HAP-1 (cell line): ENCODE measurements at regions not wholly inside any gene's neighbourhood (a gene's known extent, or its start where the extent isn't known, plus 50 kb on each side); places are given as distances from the start of the nearest gene placed in this dataset.
"Not testable (repeated sequence)": the region's sequence is repeated elsewhere in the genome, so short reads cannot be mapped to it uniquely, and the experiment has no call there.

Source experiments
- DNase-seq, 2 experiments: peaks; one replicate each; pipeline ENCODE4 v3.0.0-alpha.2; 2016 to 2020; ENCODE audit warnings: low spot score in 2 of 2
- H3K27me3 ChIP-seq: fragments of 250-450 bp; sonication (Bioruptor Pico); 2 replicates; pipeline ENCODE4 v1.5.1; 2020; ENCODE audit warnings: low read depth, mild to moderate bottlenecking, moderate library complexity
- H3K36me3 ChIP-seq: fragments of 250-450 bp; sonication (Bioruptor Pico); replicated peaks from 2 replicates; pipeline ENCODE4 v1.5.1; 2020; ENCODE audit warnings: mild to moderate bottlenecking
- H3K4me1 ChIP-seq: fragments of 250-450 bp; sonication (Bioruptor Pico); 2 replicates; pipeline ENCODE4 v1.5.1; 2020; ENCODE audit warnings: mild to moderate bottlenecking
- H3K4me3 ChIP-seq: fragments of 250-450 bp; sonication (Bioruptor Pico); 2 replicates; pipeline ENCODE4 v1.5.1; 2020; ENCODE audit warnings: mild to moderate bottlenecking, moderate library complexity
- H3K9me3 ChIP-seq: fragments of 250-450 bp; sonication (Bioruptor Pico); 2 replicates; pipeline ENCODE4 v1.5.1; 2020; ENCODE audit warnings: mild to moderate bottlenecking, moderate library complexity
- in situ Hi-C: fragments of 300-500 bp; cut with MboI; formaldehyde crosslinking; loops from 3 replicates; pipeline ENCODE4 v1.14.3; 2020; ENCODE audit warnings: low sequenced_read_pairs, inconsistent platforms, mixed read lengths

GRCh38 chr2:47698436-47698972 is 84.4 kb upstream of the MSH6 start:
- H3K4me3 ChIP-seq, H3K36me3 ChIP-seq, H3K4me1 ChIP-seq, in situ Hi-C loops, H3K27me3 ChIP-seq, DNase-seq: not testable (repeated sequence)
- H3K9me3 ChIP-seq, result peaks cover 11% of the 10 kb centered on the region; the same call in 1 of the 2 replicates

GRCh38 chr2:47697681-47698435 is 85.1 kb upstream of the MSH6 start:
- in situ Hi-C loops, H3K4me3 ChIP-seq: not testable (repeated sequence)

GRCh38 chr2:47697000-47697601 is 85.8 kb upstream of the MSH6 start:
- Histone ChIP-seq H3K4me1 (peaks cover 5% of the 10 kb centered on the region; the same call in 1 of the 2 replicates), H3K4me3 (no peak overlapping the region), H3K9me3 (peaks cover 11% of the 10 kb centered on the region; the same call in 1 of the 2 replicates), H3K27me3 (no peaks in the 10 kb centered on the region), H3K36me3 (no peaks in the 10 kb centered on the region)
- no peak for DNase-seq
- in situ Hi-C loops, result no loop called here

More at GRCh38 chr2:47697681-47698435, 85.1 kb upstream of the MSH6 start:
- not testable (repeated sequence) for H3K36me3 ChIP-seq, H3K27me3 ChIP-seq, DNase-seq, H3K4me1 ChIP-seq
- peaks cover 11% of the 10 kb centered on the region; the same call in 1 of the 2 replicates for H3K9me3 ChIP-seq

GRCh38 chr2:47696478-47696831 is 86.5 kb upstream of the MSH6 start:
- Histone ChIP-seq H3K27me3 (no peaks in the 10 kb centered on the region), H3K9me3 (peaks cover 11% of the 10 kb centered on the region; the same call in 1 of the 2 replicates), H3K4me1 (0 out of 2 replicates have a peak, but pooled peaks cover 5% of the 10 kb centered on the region), H3K36me3 (no peaks in the 10 kb centered on the region), H3K4me3 (no peak overlapping the region)
- in situ Hi-C loops, result no loop called here
- no peak for DNase-seq

- no peaks in the 10 kb centered on the region for H3K36me3 ChIP-seq
- H3K4me1 ChIP-seq, result 0 out of 2 replicates have a peak, but pooled peaks cover 5% of the 10 kb centered on the region
- no peak for DNase-seq
- peaks cover 11% of the 10 kb centered on the region; the same call in 1 of the 2 replicates for H3K9me3 ChIP-seq
- no peaks in the 10 kb centered on the region for H3K27me3 ChIP-seq
- H3K4me3 ChIP-seq, result no peak overlapping the region
- in situ Hi-C loops, result no loop called here
These were observed 87.0 kb upstream of the MSH6 start for GRCh38 chr2:47695800-47696477.

- in situ Hi-C loops, H3K4me1 ChIP-seq, H3K9me3 ChIP-seq, H3K4me3 ChIP-seq, DNase-seq, H3K27me3 ChIP-seq, H3K36me3 ChIP-seq: not testable (repeated sequence)
These were observed 88.5 kb upstream of the MSH6 start for GRCh38 chr2:47694451-47694850.

- H3K4me3 ChIP-seq, H3K4me1 ChIP-seq, H3K27me3 ChIP-seq, DNase-seq, in situ Hi-C loops, H3K9me3 ChIP-seq, H3K36me3 ChIP-seq: not testable (repeated sequence)
These were observed 92.1 kb upstream of the MSH6 start for GRCh38 chr2:47690706-47691325.

GRCh38 chr2:47690132-47690531 is 92.8 kb upstream of the MSH6 start:
- H3K27me3 ChIP-seq, result no peaks in the 10 kb centered on the region
- H3K9me3 ChIP-seq, result no peaks in the 10 kb centered on the region
- no peaks in the 10 kb centered on the region for H3K4me1 ChIP-seq
- in situ Hi-C loops, result no loop called here
- H3K36me3 ChIP-seq, result no peaks in the 10 kb centered on the region
- H3K4me3 ChIP-seq, result no peak overlapping the region
- DNase-seq, result no peak

- H3K4me1 ChIP-seq, H3K4me3 ChIP-seq, H3K9me3 ChIP-seq, H3K36me3 ChIP-seq, in situ Hi-C loops, H3K27me3 ChIP-seq, DNase-seq: not testable (repeated sequence)
These were observed 93.8 kb upstream of the MSH6 start for GRCh38 chr2:47689118-47689517.

- in situ Hi-C loops, result no loop called here
- no peak for DNase-seq
- Histone ChIP-seq H3K4me1 (no peaks in the 10 kb centered on the region), H3K4me3 (no peak overlapping the region), H3K36me3 (no peaks in the 10 kb centered on the region), H3K9me3 (no peaks in the 10 kb centered on the region), H3K27me3 (no peaks in the 10 kb centered on the region)
These were observed 94.4 kb upstream of the MSH6 start for GRCh38 chr2:47688561-47688960.

- Histone ChIP-seq H3K27me3 (no peaks in the 10 kb centered on the region), H3K4me1 (no peaks in the 10 kb centered on the region), H3K9me3 (no peaks in the 10 kb centered on the region), H3K4me3 (no peak overlapping the region), H3K36me3 (no peaks in the 10 kb centered on the region)
- in situ Hi-C loops, result no loop called here
- no peak for DNase-seq
These were observed 95.1 kb upstream of the MSH6 start for GRCh38 chr2:47687856-47688255.

GRCh38 chr2:47686018-47686417 is 96.9 kb upstream of the MSH6 start:
- Histone ChIP-seq H3K36me3 (no peaks in the 10 kb centered on the region), H3K4me3 (no peak overlapping the region), H3K4me1 (no peaks in the 10 kb centered on the region), H3K27me3 (no peaks in the 10 kb centered on the region), H3K9me3 (no peaks in the 10 kb centered on the region)
- no peak for DNase-seq
- in situ Hi-C loops, result no loop called here

- peaks cover 6% of the 10 kb centered on the region; the same call in 1 of the 2 replicates for H3K4me1 ChIP-seq
- no peak overlapping the region for H3K4me3 ChIP-seq
- no peaks in the 10 kb centered on the region for H3K36me3 ChIP-seq
- H3K9me3 ChIP-seq, result no peaks in the 10 kb centered on the region
- in situ Hi-C loops, result no loop called here
- DNase-seq, result no peak
- no peaks in the 10 kb centered on the region for H3K27me3 ChIP-seq
These were observed 100.7 kb upstream of the MSH6 start for GRCh38 chr2:47682216-47682749.
